ENCODE measurements at regions not wholly inside any gene's neighbourhood (a gene's known extent, or its start where the extent isn't known, plus 50 kb on each side); places are given as distances from the start of the nearest gene placed in this dataset.

DNA sequence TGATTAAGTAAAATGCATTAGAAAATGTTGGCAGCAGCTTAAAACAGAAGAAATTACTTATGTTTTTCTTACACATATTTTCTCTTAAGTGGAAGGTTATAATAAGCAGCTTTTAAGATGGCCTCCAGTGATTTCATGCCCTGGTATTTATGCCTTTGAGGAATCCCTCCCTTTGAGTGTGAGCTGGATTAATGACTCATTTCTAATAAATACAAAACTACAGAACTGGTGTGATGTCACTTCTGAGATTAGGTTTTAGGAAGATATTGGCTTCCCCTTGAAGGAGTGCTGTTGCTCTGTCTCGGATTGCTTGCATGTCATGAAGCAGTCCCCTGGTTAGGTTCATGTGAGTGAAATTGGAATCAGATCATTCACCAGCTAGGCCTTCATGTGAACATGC is 143.2 kb upstream of the EPHA7 start:
- TF ChIP-seq, protein P1, sequence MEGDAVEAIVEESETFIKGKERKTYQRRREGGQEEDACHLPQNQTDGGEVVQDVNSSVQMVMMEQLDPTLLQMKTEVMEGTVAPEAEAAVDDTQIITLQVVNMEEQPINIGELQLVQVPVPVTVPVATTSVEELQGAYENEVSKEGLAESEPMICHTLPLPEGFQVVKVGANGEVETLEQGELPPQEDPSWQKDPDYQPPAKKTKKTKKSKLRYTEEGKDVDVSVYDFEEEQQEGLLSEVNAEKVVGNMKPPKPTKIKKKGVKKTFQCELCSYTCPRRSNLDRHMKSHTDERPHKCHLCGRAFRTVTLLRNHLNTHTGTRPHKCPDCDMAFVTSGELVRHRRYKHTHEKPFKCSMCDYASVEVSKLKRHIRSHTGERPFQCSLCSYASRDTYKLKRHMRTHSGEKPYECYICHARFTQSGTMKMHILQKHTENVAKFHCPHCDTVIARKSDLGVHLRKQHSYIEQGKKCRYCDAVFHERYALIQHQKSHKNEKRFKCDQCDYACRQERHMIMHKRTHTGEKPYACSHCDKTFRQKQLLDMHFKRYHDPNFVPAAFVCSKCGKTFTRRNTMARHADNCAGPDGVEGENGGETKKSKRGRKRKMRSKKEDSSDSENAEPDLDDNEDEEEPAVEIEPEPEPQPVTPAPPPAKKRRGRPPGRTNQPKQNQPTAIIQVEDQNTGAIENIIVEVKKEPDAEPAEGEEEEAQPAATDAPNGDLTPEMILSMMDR (IDR thresholded peaks at IDR 0.05), result no peak
- TF ChIP-seq POLR2A (IDR thresholded peaks at IDR 0.05), result no peak
